DMS 273 treated with DMSO at 0.1 percent for 48 hours (cell line): ENCODE measurements at regions not wholly inside any gene's neighbourhood (a gene's known extent, or its start where the extent isn't known, plus 50 kb on each side); places are given as distances from the start of the nearest gene placed in this dataset.
"Not testable (repeated sequence)": the region's sequence is repeated elsewhere in the genome, so short reads cannot be mapped to it uniquely, and the experiment has no call there.

Experiments
- DNase-seq: peaks from one replicate; lab custom pipeline; 2025; lab: John Stamatoyannopoulos, UW

- DNase-seq: no peak
These were observed 219.3 kb upstream of the PELI2 start for GRCh38 chr14:55898938-55899337.

- no peak for DNase-seq
These were observed 218.7 kb upstream of the PELI2 start for GRCh38 chr14:55899531-55899930.

- no peak for DNase-seq
These were observed 217.5 kb upstream of the PELI2 start for GRCh38 chr14:55900749-55901148.

- DNase-seq: no peak
These were observed 216.9 kb upstream of the PELI2 start for GRCh38 chr14:55901291-55901690.

GRCh38 chr14:55902241-55902640 is 216.0 kb upstream of the PELI2 start:
- no peak for DNase-seq

- no peak for DNase-seq
These were observed 214.1 kb upstream of the PELI2 start for GRCh38 chr14:55904086-55904485.

GRCh38 chr14:55908106-55908505 is 210.1 kb upstream of the PELI2 start:
- no peak for DNase-seq

GRCh38 chr14:55909879-55910278 is 208.3 kb upstream of the PELI2 start:
- no peak for DNase-seq

GRCh38 chr14:55910601-55911243 is 207.5 kb upstream of the PELI2 start:
- no peak for DNase-seq

- DNase-seq: no peak
These were observed 206.4 kb upstream of the PELI2 start for GRCh38 chr14:55911776-55912175.

GRCh38 chr14:55912344-55912743 is 205.9 kb upstream of the PELI2 start:
- no peak for DNase-seq

- DNase-seq: no peak
These were observed 204.7 kb upstream of the PELI2 start for GRCh38 chr14:55913324-55914025.

GRCh38 chr14:55914771-55915170 is 203.4 kb upstream of the PELI2 start:
- DNase-seq: no peak

GRCh38 chr14:55915456-55915855 is 202.8 kb upstream of the PELI2 start:
- DNase-seq: no peak

GRCh38 chr14:55919800-55920199 is 198.4 kb upstream of the PELI2 start:
- DNase-seq: not testable (repeated sequence)

GRCh38 chr14:55921511-55921910 is 196.7 kb upstream of the PELI2 start:
- no peak for DNase-seq

- no peak for DNase-seq
These were observed 192.2 kb upstream of the PELI2 start for GRCh38 chr14:55926007-55926406.

- DNase-seq: no peak
These were observed 191.2 kb upstream of the PELI2 start for GRCh38 chr14:55927028-55927427.

- DNase-seq: no peak
These were observed 189.9 kb upstream of the PELI2 start for GRCh38 chr14:55928276-55928675.

- no peak for DNase-seq
These were observed 189.1 kb upstream of the PELI2 start for GRCh38 chr14:55929136-55929535.

- DNase-seq: no peak
These were observed 188.0 kb upstream of the PELI2 start for GRCh38 chr14:55930016-55930784.

GRCh38 chr14:55936691-55937090 is 181.5 kb upstream of the PELI2 start:
- DNase-seq: no peak

- peak; percentile 60 for DNase-seq
These were observed 179.9 kb upstream of the PELI2 start for GRCh38 chr14:55938249-55938791.
